CD4-positive, CD25-positive, alpha-beta regulatory T cell (primary cell): ENCODE measurements at regions not wholly inside any gene's neighbourhood (a gene's known extent, or its start where the extent isn't known, plus 50 kb on each side); places are given as distances from the start of the nearest gene placed in this dataset.

ENCODE experiments used
- ATAC-seq, 2 donors: fragments of 150-1000 bp; cut with Tn5 transposase; one replicate each; pipeline ENCODE4 v1.10.0; 2021; ENCODE audit warnings: low read depth in 2 of 2, moderate number of reproducible peaks in 2 of 2, moderate library complexity in 1 of 2
- DNase-seq, 3 donors: peaks; one replicate each; pipeline versions ENCODE4 v3.0.0 to v3.0.0-alpha.2; 2012 to 2022; ENCODE audit warnings: mixed read lengths in 1 of 3
- H3K27ac ChIP-seq: one replicate; pipeline ENCODE4 v1.7.0; 2013; ENCODE audit warnings: mild to moderate bottlenecking, low read length; ENCODE audit not compliant: insufficient read depth, poor library complexity, severe bottlenecking
- H3K27me3 ChIP-seq: one replicate; pipeline ENCODE4 v1.7.0; 2013; ENCODE audit warnings: low read length; ENCODE audit not compliant: control insufficient read depth, insufficient read depth
- H3K36me3 ChIP-seq: one replicate; pipeline ENCODE4 v1.7.0; 2013; ENCODE audit warnings: mild to moderate bottlenecking, low read length, moderate library complexity; ENCODE audit not compliant: control insufficient read depth, insufficient read depth
- H3K4me1 ChIP-seq: 2 replicates; pipeline ENCODE4 v1.7.0; 2013; ENCODE audit warnings: mild to moderate bottlenecking, low read length; ENCODE audit not compliant: insufficient read depth, control insufficient read depth, poor library complexity, severe bottlenecking
- H3K4me3 ChIP-seq: one replicate; pipeline ENCODE4 v1.7.0; 2013; ENCODE audit warnings: low read depth, mild to moderate bottlenecking, low read length, moderate library complexity
- H3K9me3 ChIP-seq, 2 experiments: 1 replicate in 1 of 2; 2 replicates in 1 of 2; pipeline ENCODE4 v1.7.0; 2013; ENCODE audit warnings: low read length in 2 of 2, mild to moderate bottlenecking in 1 of 2, moderate library complexity in 1 of 2; ENCODE audit not compliant: control insufficient read depth in 2 of 2
- H3K27ac Mint-ChIP-seq, 3 donors: one replicate each; pipeline ENCODE4 v1.8.0; 2020 to 2022; ENCODE audit warnings: mild to moderate bottlenecking in 3 of 3, mixed read lengths in 3 of 3, moderate library complexity in 2 of 3
- H3K27me3 Mint-ChIP-seq: one replicate; pipeline ENCODE4 v1.8.0; 2022; ENCODE audit warnings: mild to moderate bottlenecking, mixed read lengths
- H3K36me3 Mint-ChIP-seq: one replicate; pipeline ENCODE4 v1.8.0; 2020; ENCODE audit warnings: mixed read lengths
- H3K4me1 Mint-ChIP-seq, 4 donors: one replicate each; pipeline ENCODE4 v1.8.0; 2020 to 2022; ENCODE audit warnings: mixed read lengths in 4 of 4, mild to moderate bottlenecking in 1 of 4
- H3K4me3 Mint-ChIP-seq, 4 donors: one replicate each; pipeline ENCODE4 v1.8.0; 2020 to 2022; ENCODE audit warnings: mild to moderate bottlenecking in 4 of 4, mixed read lengths in 4 of 4, moderate library complexity in 3 of 4
- H3K9me3 Mint-ChIP-seq, 7 donors: one replicate each; pipeline ENCODE4 v1.8.0; 2020 to 2022; ENCODE audit warnings: mixed read lengths in 7 of 7, mild to moderate bottlenecking in 3 of 7, moderate library complexity in 2 of 7

GRCh38 chr7:68417002-68417401 lies 1181.3 kb upstream of the AUTS2 start:
- no peak for DNase-seq
- no peaks in the 10 kb centered on the region for H3K4me1 Mint-ChIP-seq
- Histone ChIP-seq H3K9me3 (peaks cover 0 to 14% of the 10 kb centered on the region in 2 experiments), H3K36me3 (no peaks in the 10 kb centered on the region), H3K27me3 (no peaks in the 10 kb centered on the region), H3K27ac (no peak overlapping the region), H3K4me3 (no peak overlapping the region), H3K4me1 (no peaks in the 10 kb centered on the region)
- H3K27ac Mint-ChIP-seq: no peak overlapping the region
- no peaks in the 10 kb centered on the region for H3K27me3 Mint-ChIP-seq
- H3K9me3 Mint-ChIP-seq: peaks cover 0 to 23% (median 13%) of the 10 kb centered on the region in 7 donors
- H3K4me3 Mint-ChIP-seq: no peak overlapping the region
- no peak for ATAC-seq
- no peaks in the 10 kb centered on the region for H3K36me3 Mint-ChIP-seq

GRCh38 chr7:68417659-68418058 lies 1180.6 kb upstream of the AUTS2 start:
- ATAC-seq (no peak), DNase-seq (no peak)
- Histone ChIP-seq H3K4me1 (no peaks in the 10 kb centered on the region), H3K4me3 (no peak overlapping the region), H3K36me3 (no peaks in the 10 kb centered on the region), H3K27me3 (no peaks in the 10 kb centered on the region), H3K9me3 (peaks cover 0 to 14% of the 10 kb centered on the region in 2 experiments), H3K27ac (no peak overlapping the region)
- Mint-ChIP-seq H3K9me3 (peaks cover 0 to 23% (median 9%) of the 10 kb centered on the region in 7 donors), H3K27ac (no peak overlapping the region), H3K4me1 (no peaks in the 10 kb centered on the region), H3K36me3 (no peaks in the 10 kb centered on the region), H3K4me3 (no peak overlapping the region), H3K27me3 (no peaks in the 10 kb centered on the region)

GRCh38 chr7:68420342-68421192 lies 1177.7 kb upstream of the AUTS2 start:
- Mint-ChIP-seq H3K36me3 (no peaks in the 10 kb centered on the region), H3K4me1 (no peaks in the 10 kb centered on the region), H3K9me3 (peaks cover 0 to 23% (median 11%) of the 10 kb centered on the region in 7 donors)

GRCh38 chr7:68421712-68422111 lies 1176.6 kb upstream of the AUTS2 start:
- DNase-seq (no peak), ATAC-seq (no peak)
- Mint-ChIP-seq H3K27ac (no peak overlapping the region), H3K4me3 (no peak overlapping the region), H3K36me3 (no peaks in the 10 kb centered on the region), H3K27me3 (no peaks in the 10 kb centered on the region), H3K9me3 (peaks cover under 1 to 21% (median 12%) of the 10 kb centered on the region in 7 donors), H3K4me1 (no peaks in the 10 kb centered on the region)
- no peaks in the 10 kb centered on the region for H3K27me3 ChIP-seq
- no peaks in the 10 kb centered on the region for H3K4me1 ChIP-seq
- no peak overlapping the region for H3K4me3 ChIP-seq
- H3K36me3 ChIP-seq: no peaks in the 10 kb centered on the region
- H3K9me3 ChIP-seq: peaks cover 0 to 2% of the 10 kb centered on the region in 2 experiments
- no peak overlapping the region for H3K27ac ChIP-seq

More at GRCh38 chr7:68420342-68421192, 1177.7 kb upstream of the AUTS2 start:
- H3K36me3 ChIP-seq: no peaks in the 10 kb centered on the region
- no peak overlapping the region for H3K27ac ChIP-seq
- H3K27me3 ChIP-seq: no peaks in the 10 kb centered on the region
- peaks cover 2 to 3% of the 10 kb centered on the region in 2 experiments for H3K9me3 ChIP-seq
- Mint-ChIP-seq H3K27me3 (no peaks in the 10 kb centered on the region), H3K4me3 (no peak overlapping the region), H3K27ac (no peak overlapping the region)
- no peak for DNase-seq
- ATAC-seq: no peak
- no peaks in the 10 kb centered on the region for H3K4me1 ChIP-seq
- H3K4me3 ChIP-seq: no peak overlapping the region

GRCh38 chr7:68422281-68422680 lies 1176.0 kb upstream of the AUTS2 start:
- H3K4me3 ChIP-seq: no peak overlapping the region
- no peaks in the 10 kb centered on the region for H3K4me1 ChIP-seq
- ATAC-seq (no peak), DNase-seq (no peak)
- H3K36me3 ChIP-seq: no peaks in the 10 kb centered on the region
- Mint-ChIP-seq H3K27ac (no peak overlapping the region), H3K9me3 (peaks cover 4 to 23% (median 15%) of the 10 kb centered on the region in 7 donors), H3K36me3 (no peaks in the 10 kb centered on the region), H3K4me3 (no peak overlapping the region), H3K27me3 (no peaks in the 10 kb centered on the region), H3K4me1 (no peaks in the 10 kb centered on the region)
- no peak overlapping the region for H3K27ac ChIP-seq
- no peaks in the 10 kb centered on the region for H3K27me3 ChIP-seq
- H3K9me3 ChIP-seq: peaks cover 0 to 2% of the 10 kb centered on the region in 2 experiments

- no peak overlapping the region for H3K27ac ChIP-seq
- Mint-ChIP-seq H3K9me3 (peaks cover 4 to 24% (median 14%) of the 10 kb centered on the region in 7 donors), H3K36me3 (no peaks in the 10 kb centered on the region), H3K27ac (no peak overlapping the region), H3K4me3 (no peak overlapping the region), H3K27me3 (no peaks in the 10 kb centered on the region), H3K4me1 (no peaks in the 10 kb centered on the region)
- DNase-seq (no peak), ATAC-seq (no peak)
- peaks cover 0 to 2% of the 10 kb centered on the region in 2 experiments for H3K9me3 ChIP-seq
- H3K36me3 ChIP-seq: no peaks in the 10 kb centered on the region
- H3K4me1 ChIP-seq: no peaks in the 10 kb centered on the region
- H3K27me3 ChIP-seq: no peaks in the 10 kb centered on the region
- no peak overlapping the region for H3K4me3 ChIP-seq
Observed at GRCh38 chr7:68423356-68423755, 1174.9 kb upstream of the AUTS2 start.

GRCh38 chr7:68424658-68425297 lies 1173.5 kb upstream of the AUTS2 start:
- DNase-seq (no peak), ATAC-seq (no peak)
- Histone ChIP-seq H3K9me3 (peaks cover 0 to 3% of the 10 kb centered on the region in 2 experiments), H3K27me3 (no peaks in the 10 kb centered on the region), H3K27ac (no peak overlapping the region), H3K4me3 (no peak overlapping the region), H3K4me1 (no peaks in the 10 kb centered on the region), H3K36me3 (no peaks in the 10 kb centered on the region)
- Mint-ChIP-seq H3K4me1 (no peaks in the 10 kb centered on the region), H3K9me3 (peaks cover 4 to 25% (median 13%) of the 10 kb centered on the region in 7 donors), H3K4me3 (no peak overlapping the region), H3K36me3 (no peaks in the 10 kb centered on the region), H3K27me3 (no peaks in the 10 kb centered on the region), H3K27ac (no peak overlapping the region)
